ENCODE measurements at regions not wholly inside any gene's neighbourhood (a gene's known extent, or its start where the extent isn't known, plus 50 kb on each side); places are given as distances from the start of the nearest gene placed in this dataset.
"Not testable (repeated sequence)": the region's sequence is repeated elsewhere in the genome, so short reads cannot be mapped to it uniquely, and the experiment has no call there.

DNA sequence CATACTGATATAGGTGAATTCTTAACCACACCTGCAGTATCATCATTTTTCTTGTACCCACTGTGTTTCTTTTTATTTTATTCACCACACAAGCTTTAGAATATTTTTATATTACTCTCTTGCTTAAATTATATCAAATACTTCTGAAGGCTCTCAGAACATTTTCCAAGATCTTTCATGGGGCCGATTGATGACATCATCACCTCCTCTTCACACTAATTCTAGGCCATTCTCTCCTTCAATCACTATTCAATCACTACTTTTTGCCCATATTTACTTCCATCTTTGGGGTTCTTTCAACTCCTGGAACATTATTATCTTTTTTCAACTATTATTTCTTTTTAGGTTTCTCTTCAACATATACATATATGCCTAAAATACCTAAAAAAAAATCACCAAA is 1438.8 kb upstream of the ALCAM start:
- FAIRE-seq, result no peak

GRCh38 chr3:103937094-103937493 is 1429.6 kb upstream of the ALCAM start:
- FAIRE-seq, result no peak

DNA sequence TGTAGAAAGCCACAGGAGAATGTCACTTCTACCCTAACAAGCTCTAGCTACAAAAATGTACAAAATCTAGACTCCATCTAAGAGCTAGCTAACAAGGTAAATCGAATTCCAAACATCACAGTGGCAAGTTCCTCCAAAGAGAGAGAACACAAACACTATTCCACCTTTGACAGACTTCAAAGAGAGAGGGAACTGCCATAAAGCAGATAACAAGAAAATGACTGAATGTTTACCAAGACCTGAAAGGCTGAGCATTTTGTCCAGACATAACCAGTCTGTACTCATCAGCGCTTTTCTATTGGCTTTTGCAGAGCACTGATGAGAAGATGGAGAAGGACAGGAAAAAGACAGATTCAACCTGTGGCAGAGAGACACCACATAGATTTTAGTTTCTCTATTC is 1419.6 kb upstream of the ALCAM start:
- FAIRE-seq, result no peak

- FAIRE-seq, result no peak
These were observed 1417.0 kb upstream of the ALCAM start for GRCh38 chr3:103949693-103950092.

DNA sequence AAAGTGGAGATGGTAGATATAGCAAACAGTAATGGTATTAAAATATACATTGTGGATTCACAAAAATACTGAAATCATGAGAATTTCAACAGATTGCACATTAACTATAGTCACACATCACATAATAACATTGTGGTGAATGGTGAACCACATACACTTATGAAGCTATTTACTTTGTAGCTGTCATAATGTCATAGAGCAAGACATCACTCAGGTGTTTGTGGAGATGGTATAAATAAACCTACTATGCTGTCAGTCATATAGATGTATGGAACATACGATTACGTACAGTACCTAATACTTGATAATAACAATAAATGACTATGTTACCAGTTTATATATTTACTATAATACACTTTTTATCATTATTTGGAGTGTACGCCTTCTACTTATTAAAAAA is 1416.0 kb upstream of the ALCAM start:
- FAIRE-seq, result no peak

DNA sequence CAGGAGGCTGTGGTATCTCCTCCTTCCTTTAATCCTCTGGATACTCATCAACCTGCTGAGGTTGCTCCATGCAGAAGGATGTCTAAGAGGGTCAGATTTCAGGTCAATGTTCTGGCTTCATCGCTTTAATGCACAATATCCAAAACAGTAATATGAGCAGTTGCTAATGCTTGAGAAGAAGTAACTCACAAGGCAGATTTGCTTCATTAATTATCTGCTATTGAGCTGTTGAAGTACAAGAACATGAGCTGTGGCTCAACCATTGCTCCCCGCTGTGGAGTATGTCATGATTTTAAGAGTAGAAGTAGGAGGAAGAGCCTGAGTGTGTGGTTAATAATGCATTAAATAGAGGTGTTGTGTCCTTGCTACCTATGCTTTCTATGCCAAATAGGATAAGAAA is 1412.9 kb upstream of the ALCAM start:
- no peak for FAIRE-seq

GRCh38 chr3:103960819-103961218 is 1405.9 kb upstream of the ALCAM start:
- no peak for FAIRE-seq

- FAIRE-seq, result no peak
These were observed 1403.1 kb upstream of the ALCAM start for GRCh38 chr3:103963599-103963998.

GRCh38 chr3:103965764-103966163 is 1400.9 kb upstream of the ALCAM start:
- FAIRE-seq, result no peak

DNA sequence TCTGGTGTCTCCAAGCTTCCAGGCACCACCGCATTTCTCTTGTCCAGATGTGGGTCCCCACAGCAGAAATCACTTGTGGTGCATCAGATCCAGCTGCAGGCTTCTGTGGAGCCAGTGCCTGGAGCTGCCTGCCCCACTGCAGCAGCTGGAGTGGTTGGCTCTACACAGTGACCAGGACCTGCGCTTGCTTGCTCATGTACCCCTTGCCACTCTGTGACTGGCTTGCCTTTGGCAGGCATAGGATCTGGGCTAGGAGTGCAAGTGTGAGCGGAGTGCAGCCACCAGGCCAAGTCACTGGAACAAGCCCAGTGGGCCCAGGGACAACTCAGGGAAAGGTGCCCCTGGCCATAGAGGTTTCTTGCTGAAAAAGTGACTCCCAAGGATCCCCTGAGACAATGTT is 1400.0 kb upstream of the ALCAM start:
- FAIRE-seq, result no peak

DNA sequence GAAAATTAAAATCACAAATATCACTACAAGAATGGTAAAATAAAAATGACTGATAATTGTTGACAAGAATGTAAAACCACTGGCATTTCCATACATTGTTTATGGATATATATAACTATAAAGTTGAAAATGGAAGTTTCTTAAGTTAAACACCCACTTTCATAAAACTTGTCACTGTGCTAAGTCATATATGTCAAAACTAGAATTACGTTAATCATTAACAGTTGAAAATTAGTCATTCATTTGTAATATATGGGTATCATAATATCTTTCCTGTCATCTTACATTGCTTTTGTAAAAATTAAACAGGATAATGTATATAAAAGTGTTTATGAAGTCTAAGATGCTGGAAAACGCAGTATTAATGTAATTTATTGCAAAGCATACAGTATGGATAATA is 1398.6 kb upstream of the ALCAM start:
- no peak for FAIRE-seq

- FAIRE-seq, result no peak
These were observed 1398.0 kb upstream of the ALCAM start for GRCh38 chr3:103968751-103969150.

DNA sequence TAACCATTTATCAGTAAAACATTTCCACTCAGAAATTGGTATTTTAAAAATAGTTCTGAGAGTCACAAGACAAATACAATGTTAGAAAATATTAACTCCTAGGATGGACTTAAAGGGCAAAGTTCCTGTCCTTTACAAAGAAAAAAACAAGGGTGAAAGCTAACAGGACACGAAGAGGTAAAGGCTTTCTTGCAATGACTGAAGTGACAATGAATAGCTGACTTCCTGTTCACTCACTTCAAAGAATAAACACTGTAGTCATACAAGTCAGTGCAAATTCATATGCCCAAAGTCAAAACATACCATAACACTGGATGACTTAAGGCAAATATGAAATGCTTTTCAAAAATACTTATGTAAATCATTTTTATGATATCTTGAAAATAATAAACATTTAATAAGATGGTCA is 1389.8 kb upstream of the ALCAM start:
- no peak for FAIRE-seq

GRCh38 chr3:103977417-103977816 is 1389.3 kb upstream of the ALCAM start:
- FAIRE-seq, result no peak

- no peak for FAIRE-seq
These were observed 1375.1 kb upstream of the ALCAM start for GRCh38 chr3:103991461-103992115.

DNA sequence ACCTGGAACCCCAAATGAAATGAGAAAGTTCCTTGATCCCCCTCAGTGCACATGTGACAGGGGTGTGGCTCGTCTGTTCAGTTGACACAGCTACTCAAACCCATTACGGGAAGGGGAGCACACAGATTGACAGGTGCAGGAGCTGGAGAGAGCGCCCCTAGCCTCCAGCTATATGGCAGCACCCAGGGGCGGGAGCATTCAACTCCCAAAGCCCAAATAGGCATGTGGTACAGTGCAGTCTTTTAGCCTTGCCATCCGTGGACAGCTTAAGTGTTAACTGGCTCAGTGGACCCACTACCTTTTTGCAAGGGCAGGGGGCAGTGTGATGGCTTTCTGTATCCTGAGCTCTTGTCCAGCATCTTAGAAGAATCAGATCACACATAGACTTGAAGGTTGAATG is 1374.2 kb upstream of the ALCAM start:
- no peak for FAIRE-seq

DNA sequence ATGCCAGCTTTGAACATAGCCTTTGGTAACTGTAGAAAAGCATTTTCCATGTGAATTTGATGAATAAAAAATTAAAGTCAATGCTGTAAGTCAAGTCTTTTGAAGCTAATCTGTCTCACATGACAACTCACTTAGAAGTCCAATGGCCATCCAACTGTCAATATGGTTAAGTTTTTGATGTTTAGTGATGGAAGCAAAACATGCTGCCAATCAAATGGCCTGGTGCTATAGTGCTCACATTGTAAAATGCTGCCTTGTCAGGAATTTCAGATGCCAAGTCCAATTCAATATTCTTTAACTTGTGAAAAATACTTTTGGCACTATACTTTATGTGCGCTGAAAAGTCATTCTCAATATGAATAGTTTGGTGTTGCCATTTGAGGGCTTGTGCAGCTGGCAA is 1361.8 kb upstream of the ALCAM start:
- FAIRE-seq, result no peak

GRCh38 chr3:104005815-104006214 is 1360.9 kb upstream of the ALCAM start:
- FAIRE-seq, result peak; percentile 25

DNA sequence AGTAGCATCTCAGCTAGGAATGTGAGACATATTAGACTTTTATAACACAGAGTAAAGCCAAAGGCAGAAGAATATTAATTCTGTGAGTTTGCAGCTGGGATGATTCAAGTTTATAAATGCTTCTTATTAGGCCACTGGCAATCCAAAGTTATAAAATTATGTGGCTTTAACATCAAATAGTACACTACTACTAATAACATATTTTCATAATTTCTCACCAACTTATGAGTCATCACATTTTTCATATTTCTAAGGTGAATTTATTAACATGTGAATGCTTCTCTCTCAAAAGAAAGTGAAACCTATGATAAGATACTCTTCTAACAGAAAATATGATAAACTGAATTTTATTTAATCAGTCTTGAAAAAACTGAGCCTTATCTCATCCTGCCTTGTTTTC is 1348.2 kb upstream of the ALCAM start:
- FAIRE-seq, result no peak

DNA sequence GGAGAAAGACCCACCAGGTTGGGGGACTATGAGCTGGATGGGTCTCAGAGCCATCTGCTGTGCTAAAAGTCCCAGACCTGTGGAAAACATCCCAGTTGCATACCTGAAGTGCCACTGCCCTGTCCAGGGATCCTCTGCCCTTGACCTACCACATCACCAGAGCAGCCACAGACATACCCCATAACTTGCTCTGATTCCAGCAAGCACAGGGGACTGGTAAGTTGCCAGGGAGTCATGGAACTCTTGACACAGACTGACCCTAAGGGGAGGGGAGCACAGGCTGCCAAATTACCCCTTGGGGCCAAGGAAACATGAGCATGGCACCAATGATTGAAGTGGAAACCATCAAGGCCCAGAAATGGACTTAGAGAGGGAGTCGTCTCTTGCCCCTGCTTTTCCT is 1335.1 kb upstream of the ALCAM start:
- FAIRE-seq, result no peak

- no peak for FAIRE-seq
These were observed 1334.4 kb upstream of the ALCAM start for GRCh38 chr3:104032283-104032682.

DNA sequence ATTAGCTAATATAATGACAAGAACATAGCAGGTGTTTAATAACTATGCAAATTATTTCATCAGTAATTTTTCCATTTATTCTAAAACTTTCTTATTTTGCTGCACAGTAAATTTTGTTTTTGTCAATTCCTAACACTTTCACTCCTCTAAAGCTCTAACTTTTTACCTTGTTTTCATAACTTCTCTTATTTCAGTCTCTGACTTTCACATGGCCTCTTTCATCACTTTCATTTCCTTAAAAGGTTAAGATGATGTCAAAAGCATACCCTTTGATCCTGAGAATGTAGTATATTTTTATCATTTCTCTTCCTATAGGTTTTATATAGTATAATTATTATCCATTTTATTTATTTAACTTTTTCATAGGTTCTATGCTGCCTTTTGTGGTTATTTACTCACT is 1325.8 kb upstream of the ALCAM start:
- FAIRE-seq, result no peak

GRCh38 chr3:104043001-104043543 is 1323.6 kb upstream of the ALCAM start:
- FAIRE-seq, result not testable (repeated sequence)

DNA sequence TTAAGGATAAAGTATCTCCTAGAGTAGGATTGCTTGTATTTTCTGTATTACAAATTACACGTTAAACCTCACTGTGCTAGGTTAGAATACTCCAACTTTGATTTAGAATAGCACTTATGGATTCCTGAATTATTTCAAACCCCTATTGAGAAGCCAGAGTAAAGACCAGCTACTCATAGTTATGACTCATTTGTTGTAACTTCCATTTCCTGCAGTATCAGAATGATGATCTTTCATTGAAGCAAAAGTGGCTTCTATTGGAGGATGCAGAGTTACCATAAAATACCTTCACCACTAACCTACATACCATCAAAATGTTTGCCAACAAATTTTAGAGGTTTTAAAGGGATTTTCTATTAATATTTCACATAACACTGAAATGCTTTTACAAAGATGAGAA is 1322.7 kb upstream of the ALCAM start:
- FAIRE-seq, result no peak

- no peak for FAIRE-seq
These were observed 1300.1 kb upstream of the ALCAM start for GRCh38 chr3:104066658-104067057.
